NCI-H1417 (cell line): ENCODE measurements at regions not wholly inside any gene's neighbourhood (a gene's known extent, or its start where the extent isn't known, plus 50 kb on each side); places are given as distances from the start of the nearest gene placed in this dataset.
"Not testable (repeated sequence)": the region's sequence is repeated elsewhere in the genome, so short reads cannot be mapped to it uniquely, and the experiment has no call there.

Experiments used
- DNase-seq, 3 experiments: peaks; one replicate each; lab custom pipeline; 2025; lab: John Stamatoyannopoulos, UW

DNA sequence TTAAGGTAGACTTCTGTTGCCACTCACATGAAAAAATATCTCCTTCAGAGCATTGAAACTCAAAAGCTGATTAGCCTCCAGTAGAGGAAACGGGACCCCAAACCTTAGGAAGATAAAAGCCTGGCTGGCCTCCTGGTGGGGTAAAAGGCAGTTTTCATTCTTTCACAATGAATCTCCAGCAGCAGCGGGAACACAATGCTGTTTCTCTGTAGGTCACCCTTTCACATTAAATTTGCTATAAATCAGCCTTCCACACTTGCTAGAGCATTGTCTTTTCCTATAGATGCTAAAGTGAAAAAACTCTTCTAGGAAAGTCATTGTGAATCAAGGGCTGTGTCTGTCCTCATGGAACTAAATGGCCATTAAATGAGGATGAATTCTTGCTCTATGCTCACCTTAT lies 207.3 kb upstream of the MAGEB2 start:
- no peak for DNase-seq

GRCh38 chrX:30010471-30010870 lies 204.9 kb upstream of the MAGEB2 start:
- DNase-seq = no peak

DNA sequence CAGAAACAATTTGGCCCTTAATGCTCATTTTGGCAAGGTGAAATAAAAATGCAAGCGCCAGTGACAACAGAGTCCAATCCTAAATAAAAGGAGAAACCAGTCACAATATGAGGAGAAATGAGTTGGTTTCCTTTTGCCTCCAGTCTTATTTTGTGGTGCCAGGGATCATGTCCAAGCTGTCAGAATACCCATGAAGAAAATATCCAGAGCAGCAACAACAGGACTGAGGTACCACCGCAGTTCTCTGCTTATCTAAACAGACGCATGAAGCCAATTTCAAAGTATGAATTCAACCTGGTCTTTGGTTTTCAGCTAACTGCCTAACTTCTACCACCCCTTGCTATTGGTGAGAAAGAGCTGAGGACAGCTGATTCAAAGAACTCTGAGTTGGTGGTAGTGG lies 199.9 kb upstream of the MAGEB2 start:
- no peak for DNase-seq

GRCh38 chrX:30027636-30028035 lies 187.7 kb upstream of the MAGEB2 start:
- DNase-seq = no peak

DNA sequence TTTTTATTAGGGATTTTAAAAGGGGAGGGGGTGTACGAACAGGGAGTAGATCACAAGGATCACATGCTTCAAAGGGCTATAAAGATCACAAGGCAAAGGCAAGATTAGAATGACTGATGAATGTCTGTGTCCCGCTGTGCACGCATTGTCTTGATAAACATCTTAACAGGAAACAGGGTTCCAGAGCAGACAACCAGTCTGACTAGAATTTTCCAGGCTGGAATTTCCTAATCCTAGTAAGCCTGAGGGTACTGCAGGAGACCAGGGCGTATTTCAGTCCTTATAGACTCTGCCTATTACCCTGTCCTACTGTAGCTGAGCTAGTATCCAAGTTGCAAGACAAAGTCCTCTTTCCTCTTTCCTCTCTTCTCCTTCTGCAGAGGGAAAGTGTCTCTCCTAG lies 179.0 kb upstream of the MAGEB2 start:
- DNase-seq = not testable (repeated sequence)

GRCh38 chrX:30039768-30040167 lies 175.6 kb upstream of the MAGEB2 start:
- no peak for DNase-seq

DNA sequence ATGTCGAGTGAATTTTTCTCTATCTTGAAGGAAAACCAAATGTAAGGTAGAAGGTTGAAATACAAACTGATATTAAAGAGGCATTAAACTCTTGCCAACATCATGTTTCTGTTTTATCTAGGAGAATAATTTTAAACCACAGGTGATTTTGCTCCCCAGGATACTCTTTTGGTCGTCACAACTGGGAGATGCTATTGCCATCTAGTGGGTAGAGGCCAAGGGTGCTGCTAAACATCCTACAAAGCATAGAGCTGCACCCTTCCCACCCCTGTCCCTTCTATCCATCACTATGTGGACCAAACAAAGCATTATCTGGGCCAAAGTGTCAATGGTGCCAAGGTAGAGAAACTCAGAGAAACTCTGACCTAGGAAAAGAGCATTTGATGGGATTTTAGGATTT lies 154.6 kb upstream of the MAGEB2 start:
- peak; percentile 29 to 68 (median 55) for DNase-seq

- no peak for DNase-seq
These were observed 150.1 kb upstream of the MAGEB2 start for GRCh38 chrX:30065226-30065625.

- no peak for DNase-seq
These were observed 147.7 kb upstream of the MAGEB2 start for GRCh38 chrX:30067677-30068076.

GRCh38 chrX:30085571-30085970 lies 129.8 kb upstream of the MAGEB2 start:
- DNase-seq = no peak

DNA sequence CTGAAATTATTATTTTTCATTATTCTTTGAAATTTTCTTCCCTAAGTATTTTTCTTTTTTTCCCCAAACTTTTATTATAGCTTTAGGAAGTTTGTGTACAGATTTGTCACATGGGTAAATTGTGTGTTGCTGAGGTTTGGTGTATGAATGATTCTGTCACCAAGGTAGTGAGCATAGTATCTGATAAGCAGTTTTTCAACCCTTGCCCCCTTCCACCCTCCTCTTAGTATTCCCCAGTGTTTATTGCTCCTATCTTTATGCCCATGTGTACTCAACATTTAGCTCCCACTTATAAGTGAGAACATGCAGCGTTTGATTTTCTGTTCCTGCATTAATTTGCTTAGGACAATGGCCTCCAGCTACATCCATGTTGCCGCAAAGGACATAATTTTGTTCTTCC lies 103.9 kb upstream of the MAGEB2 start:
- DNase-seq = no peak

DNA sequence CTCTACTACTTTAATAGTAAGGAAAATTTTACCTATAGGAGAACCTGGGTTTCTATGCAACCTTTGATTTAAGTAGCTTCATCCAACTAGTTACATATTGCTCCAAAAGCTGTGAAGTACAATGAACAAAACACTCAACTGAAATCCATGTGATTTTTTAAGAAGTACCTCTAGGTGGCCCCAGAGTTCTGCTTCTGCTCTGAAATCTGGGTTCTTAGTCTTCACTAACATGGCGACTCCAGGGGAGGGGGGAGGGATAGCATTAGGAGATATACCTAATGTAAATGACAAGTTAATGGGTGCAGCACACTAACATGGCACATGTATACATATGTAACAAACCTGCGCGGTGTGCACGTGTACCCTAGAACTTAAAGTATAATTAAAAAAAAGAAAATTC lies 73.4 kb upstream of the MAGEB2 start:
- peak; percentile 44 to 78 (median 59) for DNase-seq

DNA sequence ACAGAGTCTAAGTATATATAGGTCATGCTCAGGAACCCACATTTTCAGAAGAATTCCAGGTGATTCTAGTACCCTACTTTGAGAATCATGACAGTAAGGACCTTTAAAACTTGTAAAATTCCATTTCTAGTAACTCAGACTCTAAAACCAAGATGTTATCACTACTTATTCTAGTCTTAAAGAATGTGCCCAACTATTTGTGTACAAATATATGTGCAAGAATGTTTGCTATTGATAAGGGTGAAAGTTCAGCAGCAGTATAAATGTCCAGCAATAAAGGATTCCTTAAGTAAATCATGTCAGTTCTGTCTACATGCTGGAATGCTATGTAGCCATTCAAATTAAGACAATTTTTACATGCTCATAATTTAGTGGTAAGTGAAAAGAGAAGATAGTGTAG lies 71.1 kb upstream of the MAGEB2 start:
- DNase-seq = no peak

GRCh38 chrX:30144971-30145731 lies 70.2 kb upstream of the MAGEB2 start:
- no peak for DNase-seq

DNA sequence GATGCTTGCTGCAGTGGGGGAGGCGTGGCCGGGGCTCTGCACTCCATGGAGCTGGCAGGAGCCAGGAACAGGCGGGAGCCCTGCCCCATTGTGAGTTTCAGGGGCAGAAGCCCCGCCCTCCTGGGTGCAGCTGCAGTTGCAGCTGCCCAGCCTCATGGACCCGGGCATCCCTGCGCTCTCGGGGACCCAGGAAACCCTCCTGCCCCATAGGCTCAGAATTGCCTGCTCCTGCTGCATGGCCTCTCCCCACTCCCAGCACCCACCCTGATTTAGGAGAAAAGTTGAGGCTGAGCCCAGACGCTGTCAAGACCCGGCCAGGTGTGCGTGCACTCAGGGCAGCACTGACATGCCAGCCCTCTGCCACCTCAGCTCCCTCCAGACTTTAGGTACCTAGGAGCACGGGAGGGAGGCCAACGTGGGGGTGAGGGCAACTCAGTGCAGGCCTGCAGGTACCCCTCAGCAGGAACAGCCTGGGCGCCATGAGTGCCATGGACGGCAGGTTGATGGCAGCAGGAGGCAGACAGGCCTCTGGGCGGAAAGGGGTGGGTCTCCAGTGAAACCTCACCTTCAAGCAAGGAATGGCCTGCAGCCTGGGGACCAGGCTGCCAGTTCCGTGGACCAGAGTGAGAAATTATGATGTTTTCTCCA lies 67.2 kb upstream of the MAGEB2 start:
- no peak for DNase-seq

- DNase-seq = peak in 1 of 3 experiments; percentile 17
These were observed 66.2 kb upstream of the MAGEB2 start for GRCh38 chrX:30149206-30149605.

DNA sequence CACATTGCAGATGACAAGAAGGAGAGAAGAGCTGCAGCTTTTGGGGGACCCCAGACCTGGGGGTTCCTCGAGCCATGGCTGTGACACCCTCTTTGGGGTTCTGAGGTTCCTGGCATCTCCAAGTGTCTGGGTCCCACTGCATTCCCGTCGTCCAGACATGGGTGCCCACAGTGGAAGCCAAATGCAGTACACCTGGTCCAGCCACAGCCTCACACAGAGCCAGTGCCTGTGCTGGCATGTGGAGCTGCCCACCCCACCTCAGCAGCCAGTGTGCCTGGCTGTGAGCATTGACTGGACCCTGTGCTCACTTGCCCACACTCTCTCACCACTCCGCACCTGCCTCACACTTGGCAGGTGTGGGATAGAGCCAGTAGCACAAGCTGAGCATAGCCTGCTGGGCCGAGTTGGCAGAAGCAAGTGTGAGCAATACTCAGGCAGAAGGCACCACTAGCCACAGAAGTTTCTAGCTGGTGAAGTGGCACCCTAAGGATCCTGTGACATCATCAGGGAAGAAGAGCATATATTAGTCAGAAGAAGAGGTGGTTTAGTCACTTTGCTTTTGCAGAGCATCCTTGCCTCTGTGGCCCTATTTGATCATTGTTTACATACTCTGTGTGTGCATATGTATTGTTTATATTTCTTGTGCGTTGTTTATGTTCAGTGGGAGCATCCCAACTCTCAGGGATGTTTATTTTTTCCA lies 65.0 kb upstream of the MAGEB2 start:
- DNase-seq = no peak

- DNase-seq = no peak
These were observed 63.4 kb upstream of the MAGEB2 start for GRCh38 chrX:30151964-30152363.

DNA sequence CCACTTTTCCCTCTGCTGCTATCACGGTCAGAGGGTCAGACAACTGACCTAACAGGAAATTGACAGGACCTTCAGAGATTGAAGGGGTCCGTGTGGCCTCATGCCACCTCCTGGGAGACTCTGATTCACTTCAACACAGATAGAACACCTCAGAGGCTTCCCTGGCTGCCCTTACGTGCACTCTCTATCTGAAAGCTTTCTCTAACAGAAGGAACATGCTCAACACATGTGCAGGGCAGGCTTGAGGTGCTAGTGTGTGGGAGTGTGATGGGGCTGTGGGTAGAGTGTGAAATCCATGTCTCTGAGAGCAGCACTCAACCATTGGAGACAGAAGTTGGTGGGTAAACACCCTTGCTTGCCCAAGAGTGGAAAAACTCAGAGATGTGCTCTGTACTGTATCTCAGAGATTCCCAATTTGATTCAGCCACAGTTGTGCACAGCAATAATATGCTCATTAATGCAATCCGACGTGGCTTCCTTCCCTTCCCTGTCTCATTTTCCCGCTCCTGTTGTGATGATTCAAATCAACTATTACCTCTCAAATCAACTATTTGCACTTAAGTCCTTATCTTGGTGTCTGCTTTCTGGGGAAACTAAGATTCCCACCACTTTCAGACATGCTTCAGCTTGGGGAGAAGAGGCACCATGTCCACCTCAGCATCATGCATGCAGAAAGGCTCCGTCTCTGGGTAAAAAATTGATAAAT lies 62.0 kb upstream of the MAGEB2 start:
- DNase-seq = no peak

DNA sequence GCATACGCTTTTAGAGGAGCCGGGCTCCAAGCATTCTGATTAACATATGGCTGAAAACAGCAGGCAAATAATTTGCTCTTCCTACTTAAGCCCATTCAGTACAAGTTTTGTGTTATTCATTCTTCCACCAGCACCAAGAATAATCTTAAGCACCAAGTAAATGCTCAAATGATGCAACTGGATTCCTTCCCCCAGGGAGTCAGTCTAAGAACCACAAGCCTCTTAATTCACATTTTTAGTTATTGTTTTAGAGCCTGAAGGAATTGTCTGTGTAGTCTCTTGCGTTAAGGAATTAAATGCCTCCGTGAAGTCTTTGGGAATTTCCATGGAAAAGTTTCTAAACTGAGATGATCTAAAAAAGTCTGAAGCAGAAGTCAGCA lies 61.5 kb upstream of the MAGEB2 start:
- no peak for DNase-seq

DNA sequence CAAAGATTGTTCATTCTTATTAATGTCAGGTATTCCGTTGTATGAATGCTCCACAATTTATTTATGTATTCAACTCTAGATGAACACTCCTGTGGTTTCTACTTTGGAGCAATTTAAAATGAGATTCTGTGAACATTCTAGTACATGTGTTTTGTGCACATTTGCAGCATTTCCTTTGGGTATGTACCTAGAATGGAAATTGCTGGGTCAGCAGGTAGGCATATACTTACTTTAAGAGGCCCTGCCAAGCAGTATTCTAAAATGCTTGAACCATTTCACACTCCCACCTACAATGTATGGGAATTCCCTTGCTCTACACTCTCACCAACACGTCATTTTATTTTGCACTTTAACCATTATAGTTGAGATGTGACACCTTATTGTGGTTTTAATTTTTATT lies 59.4 kb upstream of the MAGEB2 start:
- no peak for DNase-seq

GRCh38 chrX:30156880-30157560 lies 58.3 kb upstream of the MAGEB2 start:
- no peak for DNase-seq
